Right hindlimb (tissue), 1 donor: ENCODE measurements at regions not wholly inside any gene's neighbourhood (a gene's known extent, or its start where the extent isn't known, plus 50 kb on each side); places are given as distances from the start of the nearest gene placed in this dataset.
"Not testable (repeated sequence)": the region's sequence is repeated elsewhere in the genome, so short reads cannot be mapped to it uniquely, and the experiment has no call there.

ENCODE experiments used
- DNase-seq: peaks from one replicate; pipeline ENCODE4 v3.0.0-alpha.2; 2018

DNA sequence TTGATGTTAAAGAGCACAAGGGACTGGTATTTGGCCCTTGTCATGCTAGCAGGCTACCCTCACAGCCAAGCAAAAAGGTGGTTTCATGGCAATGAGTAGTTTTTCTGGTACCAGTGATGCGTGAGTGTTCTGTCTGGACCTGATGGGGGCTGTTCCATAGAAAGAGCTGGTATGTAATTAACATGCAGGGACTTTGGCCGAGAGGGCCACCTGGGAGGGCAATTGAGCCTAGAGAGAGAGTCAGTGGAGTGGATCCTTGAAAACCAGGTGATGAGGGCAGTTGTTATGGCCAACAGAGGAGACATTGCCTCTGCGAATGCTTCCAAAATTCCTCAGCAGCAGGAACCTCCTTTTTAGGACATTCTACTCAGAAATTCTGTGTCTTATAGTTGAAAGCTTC lies 383.3 kb downstream of the PSAT1 start:
- no peak for DNase-seq

DNA sequence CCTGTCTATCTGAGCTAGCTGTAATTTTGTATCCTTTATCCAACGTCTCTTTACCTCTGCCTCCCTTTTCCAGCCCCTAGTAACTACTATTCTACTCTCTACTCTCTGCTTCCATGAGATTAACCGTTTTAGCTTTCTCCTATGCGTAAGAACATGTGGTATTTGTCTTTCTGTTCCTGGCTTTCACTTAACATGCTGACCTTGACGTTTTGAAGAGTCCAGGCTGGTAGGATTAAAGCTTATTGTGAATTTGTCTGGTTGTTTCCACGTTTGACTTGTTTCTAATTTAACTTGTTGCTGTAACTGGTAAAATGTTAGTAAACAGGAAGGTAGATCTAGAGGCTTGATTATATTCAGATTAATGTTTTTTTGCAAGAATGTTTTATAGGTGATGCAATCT lies 385.3 kb downstream of the PSAT1 start:
- no peak for DNase-seq

DNA sequence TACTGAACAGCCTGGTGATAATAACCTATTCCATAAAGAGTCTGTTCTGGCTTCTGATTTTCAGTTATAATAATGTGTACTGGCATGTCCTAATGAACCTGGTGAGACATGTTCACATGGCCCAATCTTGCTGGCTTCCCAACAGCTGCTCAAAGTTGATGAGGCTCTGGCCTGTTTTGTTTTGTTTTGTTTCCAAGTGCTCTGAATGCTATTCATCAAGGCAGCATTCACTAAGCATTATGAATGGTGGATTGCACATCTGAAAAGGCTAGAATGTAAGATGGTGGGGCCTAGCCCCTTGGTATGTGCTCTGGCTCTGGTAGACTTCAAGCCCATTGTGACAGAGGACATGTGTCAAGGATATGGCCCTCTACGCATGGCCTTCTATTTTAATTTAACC lies 388.5 kb downstream of the PSAT1 start:
- DNase-seq = no peak

DNA sequence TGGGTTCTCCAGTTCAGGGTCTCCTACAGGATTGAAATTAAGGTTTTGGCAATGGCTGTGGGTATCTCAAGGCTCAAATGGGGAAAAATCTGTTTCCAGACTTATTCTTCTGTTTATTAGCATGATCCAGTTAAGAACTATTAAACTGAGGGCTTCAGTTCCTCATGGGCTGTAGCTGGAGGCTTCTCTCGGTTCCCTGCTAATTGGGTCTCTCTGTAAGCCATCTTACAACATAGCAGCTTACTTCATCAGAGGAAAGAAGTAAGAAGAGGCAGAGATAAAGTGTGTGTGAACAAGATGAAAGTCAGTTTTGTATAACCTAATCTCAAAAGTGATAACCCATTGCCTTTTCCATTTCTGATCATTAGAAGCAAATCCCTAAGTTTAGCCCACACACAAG lies 391.9 kb downstream of the PSAT1 start:
- no peak for DNase-seq

DNA sequence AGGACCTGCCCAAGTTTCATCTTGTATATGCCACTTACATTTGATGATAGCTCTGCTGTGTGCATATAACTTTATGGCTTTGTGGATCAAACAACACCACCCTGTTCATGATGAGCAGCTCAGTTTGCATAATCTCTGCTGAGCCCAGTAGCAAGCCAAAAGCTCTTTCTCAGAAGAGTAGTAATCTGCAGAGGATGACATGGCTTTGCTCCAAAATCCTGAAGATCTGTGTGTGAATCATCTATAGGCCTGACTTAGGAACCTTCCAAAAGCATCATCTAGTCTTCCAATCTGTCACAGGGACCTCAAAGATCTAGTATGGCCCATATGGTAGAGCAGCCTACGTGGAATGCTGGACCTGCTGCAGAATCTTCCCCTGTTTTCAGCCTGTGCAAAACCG lies 394.6 kb downstream of the PSAT1 start:
- no peak for DNase-seq

DNA sequence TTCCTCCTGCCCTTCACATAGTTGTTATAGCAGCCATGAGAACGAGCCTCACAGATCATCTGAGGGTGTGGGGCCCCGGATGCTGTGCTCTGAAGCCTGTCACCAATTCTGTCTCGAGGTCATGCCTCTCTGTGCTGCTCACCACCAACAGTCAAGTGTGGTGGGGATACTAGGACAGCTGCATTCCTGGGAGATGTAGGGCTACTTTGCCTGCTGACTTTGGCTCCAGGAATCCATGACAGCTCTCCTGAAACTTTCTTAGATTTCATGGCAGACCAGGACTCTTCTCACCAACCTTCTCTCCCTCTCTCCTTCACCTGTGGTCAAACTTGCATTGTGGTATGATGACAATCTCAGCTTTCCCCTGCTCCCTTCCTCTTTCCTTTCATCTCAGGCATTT lies 395.9 kb downstream of the PSAT1 start:
- no peak for DNase-seq

DNA sequence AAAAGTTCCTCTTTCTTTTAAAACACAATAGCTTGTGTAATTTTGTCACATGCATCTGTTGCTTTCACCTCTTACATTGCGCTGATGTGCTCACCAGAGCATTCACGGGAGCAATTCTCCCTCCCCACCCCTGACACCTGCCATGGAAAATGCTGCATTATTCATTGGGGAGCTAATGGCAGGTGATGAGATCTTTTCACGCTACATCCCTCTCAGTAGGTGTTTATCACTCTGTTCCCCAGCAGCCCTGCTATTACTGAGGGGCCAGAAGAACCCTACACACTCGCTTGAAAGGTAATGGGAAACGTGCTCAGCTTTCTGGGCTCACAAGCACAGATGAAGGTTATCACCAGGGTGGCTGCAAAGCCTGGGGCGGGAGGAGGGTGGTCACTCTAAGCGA lies 398.0 kb downstream of the PSAT1 start:
- no peak for DNase-seq

DNA sequence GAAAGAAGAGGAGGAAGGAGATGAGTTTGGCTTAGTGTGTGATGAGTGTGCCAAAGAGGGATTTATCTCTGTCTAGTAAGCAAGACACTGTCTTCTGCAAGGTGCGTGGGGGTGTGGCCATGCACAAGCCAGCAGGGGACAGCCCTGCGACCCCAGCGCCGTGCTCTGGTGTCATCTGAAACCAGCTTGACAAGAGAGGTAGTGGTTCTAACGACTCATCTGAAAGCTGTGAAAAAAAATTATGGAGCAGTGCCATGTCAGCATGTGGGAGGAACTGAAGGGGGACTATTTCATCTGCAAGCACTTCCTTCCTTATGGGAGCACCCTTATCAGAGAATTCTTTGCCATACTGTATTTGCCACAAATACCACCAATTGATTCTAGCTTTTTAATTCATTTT lies 398.6 kb downstream of the PSAT1 start:
- DNase-seq = no peak

DNA sequence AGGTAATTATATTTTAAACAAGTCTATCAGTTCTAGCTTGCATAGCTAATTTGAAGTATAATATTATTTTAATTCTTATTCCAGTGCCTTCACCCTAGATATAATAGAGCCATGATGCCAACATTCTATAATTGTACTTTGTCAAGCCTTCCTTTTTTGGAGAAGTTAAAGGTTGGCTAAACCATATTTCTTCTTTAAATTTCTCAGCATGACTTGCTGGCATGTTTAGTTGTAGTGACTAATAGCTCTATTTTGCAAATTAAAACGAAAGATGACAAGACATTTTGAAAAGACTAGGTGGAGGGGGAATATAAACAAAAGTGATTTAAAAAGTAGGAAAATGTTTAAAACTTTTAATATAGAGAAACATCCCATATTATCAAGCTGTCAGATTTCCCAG lies 400.7 kb downstream of the PSAT1 start:
- no peak for DNase-seq

DNA sequence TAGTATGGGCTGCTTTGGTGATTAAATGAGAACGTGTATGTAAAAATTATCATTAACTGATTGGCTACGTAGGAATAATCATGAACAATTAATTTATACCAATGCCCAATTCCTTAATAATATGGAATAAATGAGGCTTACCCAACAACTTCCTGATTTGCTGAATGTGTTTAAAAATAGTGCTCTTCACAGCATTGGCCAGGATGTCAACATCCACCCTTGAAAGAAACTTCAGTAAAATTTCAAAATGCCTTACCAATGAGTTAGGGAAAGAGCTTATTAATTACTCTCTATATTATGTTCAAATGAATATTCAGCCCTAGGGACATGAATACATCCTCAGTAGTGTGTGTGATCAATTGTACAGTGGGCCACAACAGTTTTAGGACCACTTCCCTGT lies 401.4 kb downstream of the PSAT1 start:
- no peak for DNase-seq

DNA sequence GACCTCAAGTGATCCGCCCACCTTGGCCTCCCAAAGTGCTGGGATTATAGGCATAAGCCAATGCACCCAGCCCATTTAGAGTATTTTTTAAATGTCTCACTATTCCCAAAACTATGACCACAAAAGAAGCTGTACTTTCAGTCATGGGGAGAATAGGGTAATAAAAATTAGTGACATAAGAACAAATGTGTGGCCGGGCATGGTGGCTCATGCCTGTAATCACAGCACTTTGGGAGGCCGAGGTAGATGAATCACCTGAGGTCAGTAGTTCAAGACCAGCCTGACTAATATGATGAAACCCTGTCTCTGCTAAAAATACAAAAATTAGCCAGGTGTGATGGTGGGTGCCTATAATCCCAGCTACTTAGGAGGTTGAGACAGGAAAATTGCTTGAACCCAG lies 402.3 kb downstream of the PSAT1 start:
- DNase-seq = not testable (repeated sequence)

DNA sequence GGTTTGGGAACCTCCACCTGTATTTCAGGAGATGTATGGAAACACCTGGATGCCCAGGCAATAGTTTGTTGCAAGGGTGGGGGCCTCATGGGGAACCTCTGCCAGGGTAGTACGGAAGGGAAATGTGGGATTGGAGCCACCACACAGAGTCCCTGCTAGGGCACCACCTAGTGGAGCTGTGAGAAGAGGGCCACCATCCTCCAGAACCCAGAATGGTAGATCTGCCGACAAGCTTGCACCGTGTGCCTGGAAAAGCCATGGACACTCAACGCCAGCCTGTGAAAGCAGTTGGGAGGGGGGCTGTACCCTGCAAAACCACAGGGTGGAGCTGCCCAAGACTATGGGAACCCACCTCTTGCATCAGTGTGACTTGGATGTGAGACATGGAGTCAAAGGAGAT lies 407.2 kb downstream of the PSAT1 start:
- not testable (repeated sequence) for DNase-seq

DNA sequence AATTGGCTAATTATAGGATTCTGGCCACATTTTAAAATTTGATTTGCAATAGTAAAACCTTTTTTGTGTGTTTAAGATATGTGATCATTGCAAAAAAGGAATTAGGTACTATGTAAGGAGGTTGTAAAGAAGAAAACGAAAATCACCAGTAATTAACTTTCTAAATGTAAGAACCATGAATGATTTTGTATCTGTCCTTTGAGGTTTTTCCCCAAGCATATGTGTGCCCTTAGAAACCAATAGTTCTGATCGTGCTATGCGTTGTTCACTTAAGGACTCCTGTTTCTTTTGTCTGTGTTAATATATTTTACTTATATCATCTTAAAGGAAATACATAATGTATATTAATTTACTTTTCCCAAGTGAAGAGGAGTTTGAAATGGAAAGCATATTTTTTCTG lies 410.2 kb downstream of the PSAT1 start:
- no peak for DNase-seq

DNA sequence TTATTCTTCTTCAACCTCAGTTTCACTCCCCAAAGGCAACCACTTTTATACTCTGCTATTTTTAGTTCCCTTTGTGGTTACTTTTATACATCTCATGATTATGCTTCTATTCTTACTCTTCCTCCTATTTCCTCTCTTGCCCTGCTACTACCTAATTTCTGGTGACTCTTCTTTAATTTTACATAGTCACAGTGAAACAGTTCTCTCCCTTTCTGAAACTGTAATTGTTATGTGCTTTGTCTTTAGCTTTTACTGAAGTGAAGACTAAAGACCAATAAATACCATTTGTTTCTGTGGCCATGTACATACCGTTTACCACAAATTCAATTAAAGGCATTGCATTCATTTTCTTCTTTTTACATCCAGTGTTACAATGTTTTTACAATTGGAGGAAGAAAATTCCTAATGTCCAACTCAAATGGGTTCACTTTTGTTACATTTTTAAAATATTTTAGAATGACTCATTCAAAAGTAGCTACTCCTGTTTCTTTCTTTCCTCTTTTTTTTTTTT lies 410.6 kb downstream of the PSAT1 start:
- no peak for DNase-seq

DNA sequence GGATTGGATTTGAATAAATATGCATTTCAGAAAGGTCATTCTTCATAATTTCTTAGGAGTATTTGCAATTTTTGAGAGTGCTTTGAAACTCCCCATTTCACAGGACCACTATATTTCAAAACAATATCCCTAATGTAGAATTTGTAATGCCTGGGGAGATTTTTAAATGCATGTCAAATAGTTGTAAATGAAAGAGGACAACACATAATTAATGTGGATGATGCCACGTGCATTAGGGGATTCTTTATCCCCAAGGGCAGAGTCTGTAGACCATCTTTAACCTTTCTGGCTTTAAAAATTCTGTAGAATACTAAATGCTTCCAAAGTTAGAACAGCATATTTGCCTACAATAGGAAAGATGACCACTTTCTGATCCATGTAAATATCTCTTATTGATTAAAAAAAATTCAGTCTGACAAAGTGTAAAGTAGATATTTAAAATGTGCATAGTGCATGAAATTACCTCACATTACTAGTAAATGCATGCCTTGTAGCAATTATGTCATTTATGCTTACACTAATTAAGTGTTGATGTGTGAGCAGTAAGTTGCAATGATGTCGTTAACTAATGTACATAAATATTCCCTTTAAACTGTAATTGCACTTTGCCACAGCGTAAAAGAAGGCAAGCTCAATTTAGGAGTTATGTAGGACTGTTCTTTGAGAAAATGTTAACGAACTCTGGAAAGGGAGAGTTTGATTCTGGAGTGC lies 416.1 kb downstream of the PSAT1 start:
- DNase-seq = no peak

DNA sequence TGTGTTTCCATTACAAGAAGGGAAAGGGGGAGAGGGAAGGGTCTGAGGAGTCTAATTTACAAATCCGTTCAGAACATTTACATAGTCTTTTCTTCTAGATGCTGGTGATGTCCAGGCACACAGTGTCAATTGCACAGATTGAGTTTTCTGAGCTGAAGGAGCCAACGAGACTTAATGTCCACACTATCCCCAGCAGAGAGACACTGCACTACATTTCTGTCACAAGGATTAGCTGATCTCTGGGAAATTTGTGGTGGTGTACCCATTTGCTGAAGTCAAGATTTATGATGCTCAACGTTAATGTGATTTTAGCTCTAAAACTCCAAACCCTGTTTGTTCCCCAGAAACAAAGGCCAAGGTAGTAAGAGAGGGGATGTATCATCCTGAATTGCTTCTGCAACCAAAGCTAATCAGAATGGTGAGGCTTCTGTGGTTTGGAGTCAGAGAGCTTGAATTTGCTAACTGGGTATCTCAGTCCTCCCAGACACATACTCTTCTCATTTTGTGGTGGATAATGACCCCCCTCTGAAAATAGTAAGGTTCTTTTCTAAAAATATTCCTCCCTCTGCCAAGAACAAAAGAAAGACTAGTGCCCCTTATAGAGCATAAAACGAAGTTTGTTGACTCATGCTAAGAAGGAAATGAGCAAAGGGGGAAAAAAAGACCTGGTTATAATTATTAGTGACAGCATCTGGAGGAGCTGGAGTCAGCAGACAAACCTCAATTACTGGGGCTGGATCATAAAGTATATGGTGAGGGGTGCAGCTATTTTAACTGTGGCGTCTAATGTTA lies 416.9 kb downstream of the PSAT1 start:
- no peak for DNase-seq

DNA sequence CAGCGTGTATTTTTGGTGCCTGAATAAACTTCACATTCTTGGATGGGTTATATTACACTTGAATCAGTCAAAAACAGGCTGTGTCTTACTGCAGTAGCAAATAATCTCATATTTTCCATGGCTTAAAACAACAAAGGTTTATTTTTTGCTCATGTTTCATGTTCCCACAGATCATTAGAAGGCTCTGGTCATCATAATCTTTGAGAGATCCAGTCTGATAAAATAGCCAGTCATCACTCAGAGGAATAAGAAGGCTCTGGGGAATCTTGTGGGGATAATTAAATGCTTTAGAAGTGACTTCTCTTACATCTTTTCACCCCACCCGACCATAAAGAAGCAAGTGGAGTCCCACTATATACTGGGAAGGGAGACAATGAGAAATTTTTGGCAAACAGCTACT lies 417.7 kb downstream of the PSAT1 start:
- DNase-seq = no peak

DNA sequence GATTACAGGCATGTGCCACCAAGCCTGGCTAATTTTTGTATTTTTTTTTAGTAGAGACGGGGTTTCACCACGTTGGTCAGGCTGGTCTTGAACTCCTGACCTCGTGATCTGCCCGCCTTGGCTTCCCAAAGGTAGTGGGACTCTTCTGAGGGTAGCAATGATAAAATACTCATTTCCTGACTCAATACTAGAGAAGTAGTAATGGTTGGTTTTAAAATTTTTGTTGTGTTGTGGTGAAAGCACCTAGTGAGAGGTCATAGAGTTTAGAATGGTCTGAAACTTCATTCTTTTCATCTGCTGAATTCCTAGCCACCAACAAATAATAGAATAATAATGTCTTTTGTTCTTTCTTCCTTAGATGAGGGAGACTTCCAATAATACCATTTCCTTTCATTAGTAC lies 422.1 kb downstream of the PSAT1 start:
- DNase-seq = not testable (repeated sequence)

DNA sequence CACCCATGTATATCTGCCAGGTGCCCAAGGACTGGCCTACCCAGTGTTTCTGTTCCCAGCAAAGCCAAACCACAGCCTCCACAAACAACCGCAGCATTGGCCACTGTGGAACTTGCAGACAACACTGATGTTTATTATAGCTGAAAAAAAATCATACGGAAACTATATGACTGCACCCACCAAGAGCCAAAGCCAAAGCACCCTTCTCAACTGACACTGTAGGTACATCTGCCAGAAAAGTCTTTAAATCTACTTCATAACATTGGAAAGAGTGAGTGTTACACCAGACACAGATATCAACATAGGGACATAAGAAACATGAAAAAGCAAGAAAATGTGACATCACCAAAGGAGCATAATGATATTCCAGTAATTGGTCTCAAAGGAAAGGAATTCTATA lies 428.0 kb downstream of the PSAT1 start:
- no peak for DNase-seq

DNA sequence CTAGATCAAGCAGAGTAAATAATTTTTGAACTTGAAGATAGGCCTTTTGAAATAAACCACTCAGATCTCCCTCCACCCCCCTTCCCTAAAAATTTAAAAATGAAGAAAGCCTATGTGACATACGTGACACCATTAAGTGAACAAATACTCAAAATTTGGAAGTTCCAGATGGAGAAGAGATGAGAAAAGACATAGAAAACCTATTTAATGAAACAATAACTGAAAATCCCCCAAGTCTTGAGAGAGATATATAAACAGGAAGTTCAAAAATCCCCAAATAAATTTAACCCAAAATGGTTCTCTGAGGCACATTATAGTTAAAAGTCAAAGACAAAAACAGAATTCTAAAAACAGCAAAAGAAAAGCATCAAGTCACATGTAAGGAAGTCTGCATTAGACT lies 428.6 kb downstream of the PSAT1 start:
- no peak for DNase-seq

DNA sequence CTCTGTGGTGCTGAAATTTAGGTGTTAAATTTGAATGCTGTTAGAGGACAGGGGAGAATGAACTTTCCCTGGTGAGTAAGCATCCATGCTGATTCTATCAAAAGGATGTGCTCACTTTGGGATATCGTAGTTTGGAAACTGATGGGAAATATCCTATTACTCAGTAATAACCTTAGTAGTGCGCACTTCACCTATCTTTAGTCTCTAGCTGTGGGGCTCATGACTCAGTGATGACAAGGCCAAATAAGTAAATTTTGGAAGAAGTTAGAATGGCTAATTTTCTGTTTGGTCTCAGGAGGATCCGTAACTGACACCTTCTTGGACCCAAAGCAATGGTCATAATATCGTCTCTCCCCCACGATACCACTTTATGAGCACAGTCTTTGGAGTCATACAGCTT lies 448.4 kb downstream of the PSAT1 start:
- DNase-seq = no peak

DNA sequence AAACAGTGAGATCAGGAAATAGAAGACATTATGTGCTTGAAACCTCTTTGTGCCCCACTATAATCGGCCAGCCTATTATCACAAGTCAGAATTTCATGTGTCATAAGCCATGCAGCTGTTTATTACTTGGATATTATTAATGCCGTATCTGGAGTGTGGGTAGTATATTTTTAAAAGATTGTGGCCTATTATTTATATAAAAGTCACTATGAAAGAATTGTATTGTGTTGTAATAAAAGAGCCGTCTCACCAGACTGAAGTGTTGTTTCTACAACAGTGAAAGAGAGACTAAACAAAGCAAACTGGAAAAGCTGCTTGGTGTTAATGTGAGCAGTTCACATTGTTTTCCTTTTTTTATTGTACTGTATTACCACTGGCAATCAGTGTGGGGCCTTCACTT lies 449.1 kb downstream of the PSAT1 start:
- DNase-seq = no peak

DNA sequence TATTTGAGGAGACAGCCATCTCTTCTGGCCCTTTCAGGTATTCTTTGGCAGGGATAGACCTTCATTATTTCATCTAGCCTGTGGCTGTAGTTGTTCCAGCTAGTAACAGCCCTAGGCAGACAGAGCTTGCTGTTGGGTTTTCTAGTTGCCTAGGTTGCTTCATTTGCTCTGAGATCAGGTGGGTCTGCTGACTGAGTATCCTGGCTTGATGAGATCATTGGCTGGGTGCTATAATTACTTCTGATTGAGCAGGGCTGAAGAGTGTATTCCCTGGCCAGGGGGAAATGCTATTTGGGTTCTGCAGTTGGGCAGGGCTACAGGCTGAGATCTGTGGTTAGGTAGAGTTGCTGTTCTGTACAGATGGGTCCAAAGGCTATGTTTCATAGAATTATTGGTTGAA lies 456.1 kb downstream of the PSAT1 start:
- no peak for DNase-seq

DNA sequence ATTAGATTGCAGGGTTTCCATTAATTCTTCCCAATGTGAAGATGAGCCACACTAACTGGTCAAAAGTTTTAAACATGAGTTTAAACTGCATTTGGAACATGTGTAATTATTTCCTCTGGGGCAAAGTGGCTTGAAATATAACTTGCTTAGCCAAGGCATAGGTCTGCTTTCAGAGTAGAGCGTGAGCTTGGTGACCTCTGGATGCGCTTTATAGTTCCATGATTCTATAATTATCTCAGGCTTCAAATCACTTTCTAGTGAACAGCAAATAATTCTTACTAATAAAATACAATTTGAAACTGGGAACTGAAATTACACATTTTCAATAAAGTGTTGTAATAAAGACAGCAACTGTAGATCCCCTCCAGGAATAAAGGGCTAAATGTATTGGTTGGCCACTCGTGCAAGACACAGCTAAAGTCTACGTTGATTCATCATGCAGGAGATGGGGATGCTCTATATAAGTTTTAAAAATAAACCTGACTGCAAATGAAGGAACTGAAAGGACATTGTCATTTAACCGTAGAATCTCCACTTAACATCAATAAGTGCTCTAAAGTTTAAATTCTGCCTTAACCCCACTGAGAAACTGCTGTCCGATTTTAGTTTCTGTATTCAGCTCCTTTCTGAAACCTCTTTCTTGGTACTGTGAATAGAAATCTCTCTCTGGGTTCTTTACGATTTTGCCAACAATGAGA lies 460.0 kb downstream of the PSAT1 start:
- DNase-seq = no peak
